ENCODE measurements at regions not wholly inside any gene's neighbourhood (a gene's known extent, or its start where the extent isn't known, plus 50 kb on each side); places are given as distances from the start of the nearest gene placed in this dataset.

GRCh38 chr3:153328690-153329089 is 166.7 kb downstream of the RAP2B start:
- Histone ChIP-seq H3K79me2 (ENCODE audit: insufficient read depth, low read length) (no peaks in the 10 kb centered on the region), H3K4me1 (ENCODE audit: insufficient read depth, low read length, poor library complexity, severe bottlenecking) (peaks cover 12% of the 10 kb centered on the region), H3K4me2 (ENCODE audit: low read depth, low read length, poor library complexity, severe bottlenecking) (no peak overlapping the region), H3F3A (ENCODE audit: low read depth) (no peaks in the 10 kb centered on the region), H3K9me2 (replicated peaks; ENCODE audit: low read depth, low read length) (no peaks in the 10 kb centered on the region), H2AFZ (ENCODE audit: low read length) (no peak overlapping the region), H4K20me1 (ENCODE audit: insufficient read depth, low read length, poor library complexity, severe bottlenecking) (no peaks in the 10 kb centered on the region), H3K36me3 (ENCODE audit: insufficient read depth, low read length) (no peaks in the 10 kb centered on the region), H3K27me3 (ENCODE audit: insufficient read depth, low read length, poor library complexity, severe bottlenecking) (no peaks in the 10 kb centered on the region), H3K4me3 (ENCODE audit: low read length, poor library complexity, severe bottlenecking) (no peak overlapping the region), H3K9ac (ENCODE audit: low read depth, low read length, poor library complexity, severe bottlenecking) (no peak overlapping the region), H3K9me3 (ENCODE audit: insufficient read depth, low read depth, low read length) (no peaks in the 10 kb centered on the region)
- no peak for TF ChIP-seq EZH2phosphoT487 (IDR thresholded peaks at IDR 0.05; ENCODE audit: borderline replicate concordance)
- TF ChIP-seq CTCF (conservative IDR thresholded peaks at IDR 0.05; ENCODE audit: low read length) = no peak

- Histone ChIP-seq H3K9me2 (replicated peaks; ENCODE audit: low read depth, low read length) (no peaks in the 10 kb centered on the region), H3K36me3 (ENCODE audit: insufficient read depth, low read length) (no peaks in the 10 kb centered on the region), H3K4me1 (ENCODE audit: insufficient read depth, low read length, poor library complexity, severe bottlenecking) (peaks cover 12% of the 10 kb centered on the region), H3K27me3 (ENCODE audit: insufficient read depth, low read length, poor library complexity, severe bottlenecking) (no peaks in the 10 kb centered on the region), H3K9ac (ENCODE audit: low read depth, low read length, poor library complexity, severe bottlenecking) (no peak overlapping the region), H4K20me1 (ENCODE audit: insufficient read depth, low read length, poor library complexity, severe bottlenecking) (no peaks in the 10 kb centered on the region), H3K4me2 (ENCODE audit: low read depth, low read length, poor library complexity, severe bottlenecking) (no peak overlapping the region), H3K4me3 (ENCODE audit: low read length, poor library complexity, severe bottlenecking) (no peak overlapping the region), H3K9me3 (ENCODE audit: insufficient read depth, low read depth, low read length) (no peaks in the 10 kb centered on the region), H3F3A (ENCODE audit: low read depth) (no peaks in the 10 kb centered on the region), H2AFZ (ENCODE audit: low read length) (no peak overlapping the region), H3K79me2 (ENCODE audit: insufficient read depth, low read length) (no peaks in the 10 kb centered on the region)
- TF ChIP-seq EZH2phosphoT487 (IDR thresholded peaks at IDR 0.05; ENCODE audit: borderline replicate concordance) (no peak), CTCF (conservative IDR thresholded peaks at IDR 0.05; ENCODE audit: low read length) (no peak)
Observed at GRCh38 chr3:153330901-153331300, 168.9 kb downstream of the RAP2B start.

GRCh38 chr3:153331676-153332075 is 169.7 kb downstream of the RAP2B start:
- no peak overlapping the region for H3K4me3 ChIP-seq (ENCODE audit: low read length, poor library complexity, severe bottlenecking)
- H3K4me1 ChIP-seq (ENCODE audit: insufficient read depth, low read length, poor library complexity, severe bottlenecking) = peaks cover 12% of the 10 kb centered on the region
- H3K36me3 ChIP-seq (ENCODE audit: insufficient read depth, low read length) = no peaks in the 10 kb centered on the region
- H4K20me1 ChIP-seq (ENCODE audit: insufficient read depth, low read length, poor library complexity, severe bottlenecking) = no peaks in the 10 kb centered on the region
- H3F3A ChIP-seq (ENCODE audit: low read depth) = no peaks in the 10 kb centered on the region
- no peak overlapping the region for H3K4me2 ChIP-seq (ENCODE audit: low read depth, low read length, poor library complexity, severe bottlenecking)
- TF ChIP-seq EZH2phosphoT487 (IDR thresholded peaks at IDR 0.05; ENCODE audit: borderline replicate concordance) = no peak
- no peaks in the 10 kb centered on the region for H3K79me2 ChIP-seq (ENCODE audit: insufficient read depth, low read length)
- no peak overlapping the region for H3K9ac ChIP-seq (ENCODE audit: low read depth, low read length, poor library complexity, severe bottlenecking)
- H3K9me3 ChIP-seq (ENCODE audit: insufficient read depth, low read depth, low read length) = no peaks in the 10 kb centered on the region
- no peak overlapping the region for H2AFZ ChIP-seq (ENCODE audit: low read length)
- H3K9me2 ChIP-seq (replicated peaks; ENCODE audit: low read depth, low read length) = no peaks in the 10 kb centered on the region
- H3K27me3 ChIP-seq (ENCODE audit: insufficient read depth, low read length, poor library complexity, severe bottlenecking) = no peaks in the 10 kb centered on the region

GRCh38 chr3:153334558-153334957 is 172.5 kb downstream of the RAP2B start:
- H4K20me1 ChIP-seq (ENCODE audit: insufficient read depth, low read length, poor library complexity, severe bottlenecking) = no peaks in the 10 kb centered on the region
- no peaks in the 10 kb centered on the region for H3K9me2 ChIP-seq (replicated peaks; ENCODE audit: low read depth, low read length)
- H3K79me2 ChIP-seq (ENCODE audit: insufficient read depth, low read length) = no peaks in the 10 kb centered on the region
- H3K4me1 ChIP-seq (ENCODE audit: insufficient read depth, low read length, poor library complexity, severe bottlenecking) = peaks cover 23% of the 10 kb centered on the region
- H3K36me3 ChIP-seq (ENCODE audit: insufficient read depth, low read length) = no peaks in the 10 kb centered on the region
- H3K4me3 ChIP-seq (ENCODE audit: low read length, poor library complexity, severe bottlenecking) = no peak overlapping the region
- no peak overlapping the region for H3K4me2 ChIP-seq (ENCODE audit: low read depth, low read length, poor library complexity, severe bottlenecking)
- no peak overlapping the region for H3K9ac ChIP-seq (ENCODE audit: low read depth, low read length, poor library complexity, severe bottlenecking)
- H2AFZ ChIP-seq (ENCODE audit: low read length) = no peak overlapping the region
- H3K9me3 ChIP-seq (ENCODE audit: insufficient read depth, low read depth, low read length) = no peaks in the 10 kb centered on the region
- no peaks in the 10 kb centered on the region for H3K27me3 ChIP-seq (ENCODE audit: insufficient read depth, low read length, poor library complexity, severe bottlenecking)
- TF ChIP-seq EZH2phosphoT487 (IDR thresholded peaks at IDR 0.05; ENCODE audit: borderline replicate concordance) = no peak
- TF ChIP-seq CTCF (conservative IDR thresholded peaks at IDR 0.05; ENCODE audit: low read length) = no peak
- H3F3A ChIP-seq (ENCODE audit: low read depth) = no peaks in the 10 kb centered on the region
